Spleen (tissue), 7 donors: ENCODE measurements at regions not wholly inside any gene's neighbourhood (a gene's known extent, or its start where the extent isn't known, plus 50 kb on each side); places are given as distances from the start of the nearest gene placed in this dataset.
"Not testable (repeated sequence)": the region's sequence is repeated elsewhere in the genome, so short reads cannot be mapped to it uniquely, and the experiment has no call there.

Experiments used
- CTCF ChIP-seq, 11 experiments: fragments of 200-600 bp in 7 of 11; fragments of 450-650 bp in 4 of 11; sonication (generic) in 4 of 11; IDR thresholded peaks in 8 of 11; conservative IDR thresholded peaks in 3 of 11; 1 replicate in 7 of 11; 2 replicates in 4 of 11; pipeline versions ENCODE4 v1.4.0 to v1.8.0; 2016 to 2021; ENCODE audit warnings: antibody characterized with exemption in 11 of 11, inconsistent platforms in 4 of 11, mild to moderate bottlenecking in 1 of 11
- POLR2A ChIP-seq, 3 donors: fragments of 450-650 bp; IDR thresholded peaks; one replicate each; pipeline ENCODE4 v1.5.1; 2017; ENCODE audit warnings: antibody characterized with exemption in 3 of 3, mild to moderate bottlenecking in 1 of 3
- donor health status: DM: no; HTN: no; CAD: no; lungs with moderate emphysema.
- donor health status: DM: no; HTN: no; CAD: no.
- donor health status: DM: no; HTN: no; CAD: no.

GRCh38 chr9:63853140-63853751 is 1431.8 kb downstream of the FOXD4L5 start:
- TF ChIP-seq POLR2A (IDR thresholded peaks at IDR 0.05); CTCF (IDR thresholded peaks at IDR 0.05 in 8 of 11, conservative IDR thresholded peaks at IDR 0.05 in 3 of 11): not testable (repeated sequence)
